ENCODE measurements at regions not wholly inside any gene's neighbourhood (a gene's known extent, or its start where the extent isn't known, plus 50 kb on each side); places are given as distances from the start of the nearest gene placed in this dataset.

- no peaks in the 10 kb centered on the region for H3K27me3 ChIP-seq (replicated peaks; ENCODE audit: insufficient read depth)
- H3K9me3 ChIP-seq = no peaks in the 10 kb centered on the region
- no peak for DNase-seq (ENCODE audit: low spot score)
- 53% methylated on average over 3 of the region's 3 CpGs for WGBS
- H3K4me3 ChIP-seq = no peak overlapping the region
- H3K27ac ChIP-seq = no peak overlapping the region
- H3K4me1 ChIP-seq (replicated peaks) = no peaks in the 10 kb centered on the region
- intact Hi-C loops (cut with DNase I) = loop anchor here (5.0 to 10.0 kb wide), 3 partner anchors 66 to 839 kb away; partner anchors contain the start of gene SETBP1
- TF ChIP-seq CTCF (IDR thresholded peaks at IDR 0.05) = no peak
- no peak for TF ChIP-seq POLR2AphosphoS5 (IDR thresholded peaks at IDR 0.05)
- no peak for TF ChIP-seq POLR2A (IDR thresholded peaks at IDR 0.05)
- no peaks in the 10 kb centered on the region for H3K36me3 ChIP-seq
Observed at GRCh38 chr18:45521777-45522176, 93.5 kb upstream of the SLC14A2 start.

GRCh38 chr18:45522371-45522770, 92.9 kb upstream of the SLC14A2 start:
- intact Hi-C loops (cut with DNase I) = loop anchor here (5.0 to 10.0 kb wide), 3 partner anchors 65 to 840 kb away; partner anchors contain the start of gene SETBP1
- Histone ChIP-seq H3K4me1 (replicated peaks) (no peaks in the 10 kb centered on the region), H3K4me3 (no peak overlapping the region), H3K9me3 (no peaks in the 10 kb centered on the region), H3K27ac (no peak overlapping the region), H3K27me3 (replicated peaks; ENCODE audit: insufficient read depth) (no peaks in the 10 kb centered on the region), H3K36me3 (no peaks in the 10 kb centered on the region)
- WGBS = 67% methylated on average over 8 of the region's 8 CpGs
- no peak for DNase-seq (ENCODE audit: low spot score)
- TF ChIP-seq POLR2A (IDR thresholded peaks at IDR 0.05) = no peak
- no peak for TF ChIP-seq CTCF (IDR thresholded peaks at IDR 0.05)
- TF ChIP-seq POLR2AphosphoS5 (IDR thresholded peaks at IDR 0.05) = no peak

GRCh38 chr18:45525301-45525700, 90.0 kb upstream of the SLC14A2 start:
- no peak for DNase-seq (ENCODE audit: low spot score)
- TF ChIP-seq POLR2A (IDR thresholded peaks at IDR 0.05) = no peak
- no peak for TF ChIP-seq CTCF (IDR thresholded peaks at IDR 0.05)
- no peak for TF ChIP-seq POLR2AphosphoS5 (IDR thresholded peaks at IDR 0.05)
- Histone ChIP-seq H3K9me3 (no peaks in the 10 kb centered on the region), H3K27me3 (replicated peaks; ENCODE audit: insufficient read depth) (no peaks in the 10 kb centered on the region), H3K36me3 (no peaks in the 10 kb centered on the region), H3K4me1 (replicated peaks) (no peaks in the 10 kb centered on the region), H3K27ac (no peak overlapping the region), H3K4me3 (no peak overlapping the region)
- intact Hi-C loops (cut with DNase I) = loop anchor here (10.0 kb wide), 1 partner anchor 200 kb away; no protein-coding TSS in a partner anchor

- 52% methylated on average over 3 of the region's 3 CpGs for WGBS
- Histone ChIP-seq H3K4me3 (no peak overlapping the region), H3K27ac (peak overlapping the region in 1 of 2 donors; percentile 11), H3K36me3 (no peaks in the 10 kb centered on the region), H3K4me1 (replicated peaks) (no peaks in the 10 kb centered on the region), H3K27me3 (replicated peaks; ENCODE audit: insufficient read depth) (no peaks in the 10 kb centered on the region), H3K9me3 (no peaks in the 10 kb centered on the region)
- intact Hi-C loops (cut with DNase I) = loop anchor here (10.0 kb wide), 1 partner anchor 201 kb away; no protein-coding TSS in a partner anchor
- TF ChIP-seq POLR2A (IDR thresholded peaks at IDR 0.05) (no peak), POLR2AphosphoS5 (IDR thresholded peaks at IDR 0.05) (no peak), CTCF (IDR thresholded peaks at IDR 0.05) (peak in 1 of 4 experiments; percentile 20)
- no peak for DNase-seq (ENCODE audit: low spot score)
Observed at GRCh38 chr18:45526114-45526841, 89.0 kb upstream of the SLC14A2 start.

- intact Hi-C loops (cut with DNase I) = loop anchor here (10.0 kb wide), 1 partner anchor 203 kb away; no protein-coding TSS in a partner anchor
- DNase-seq (ENCODE audit: low spot score) = no peak
- TF ChIP-seq CTCF (IDR thresholded peaks at IDR 0.05) (no peak), POLR2AphosphoS5 (IDR thresholded peaks at IDR 0.05) (no peak), POLR2A (IDR thresholded peaks at IDR 0.05) (no peak)
- H3K4me3 ChIP-seq = no peak overlapping the region
- 62% methylated on average over 5 of the region's 5 CpGs for WGBS
- no peaks in the 10 kb centered on the region for H3K9me3 ChIP-seq
- H3K36me3 ChIP-seq = no peaks in the 10 kb centered on the region
- H3K27me3 ChIP-seq (replicated peaks; ENCODE audit: insufficient read depth) = no peaks in the 10 kb centered on the region
- no peaks in the 10 kb centered on the region for H3K4me1 ChIP-seq (replicated peaks)
- H3K27ac ChIP-seq = no peak overlapping the region
Observed at GRCh38 chr18:45527891-45528290, 87.4 kb upstream of the SLC14A2 start.
